A549 (cell line): ENCODE measurements at regions not wholly inside any gene's neighbourhood (a gene's known extent, or its start where the extent isn't known, plus 50 kb on each side); places are given as distances from the start of the nearest gene placed in this dataset.
"Not testable (repeated sequence)": the region's sequence is repeated elsewhere in the genome, so short reads cannot be mapped to it uniquely, and the experiment has no call there.

Source experiments
- MAFK ChIP-seq: fragments of 450-650 bp; IDR thresholded peaks from 2 replicates; pipeline ENCODE4 v1.6.1; 2014; ENCODE audit not compliant: partially characterized antibody
- RAD21 ChIP-seq, 2 experiments: fragments of >200 bp in 1 of 2; sonication (Bioruptor Twin) in 1 of 2; formaldehyde crosslinking in 1 of 2; IDR thresholded peaks in 1 of 2; conservative IDR thresholded peaks in 1 of 2; 2 replicates in 1 of 2; 3 replicates in 1 of 2; pipeline ENCODE4 v1.6.1; 2012 to 2018; ENCODE audit warnings: inconsistent platforms in 1 of 2
- TF ChIP-seq, protein P1 (sequence below): fragments of 450-650 bp; IDR thresholded peaks from 2 replicates; pipeline ENCODE4 v1.6.1; 2014; ENCODE audit warnings: antibody characterized with exemption
- TF ChIP-seq, protein P2 (sequence below): IDR thresholded peaks from 2 replicates; pipeline ENCODE4 v1.6.1; 2012
- TF ChIP-seq, protein P3 (sequence below): fragments of >200 bp; sonication (Bioruptor Twin); formaldehyde crosslinking; IDR thresholded peaks from 3 replicates; pipeline ENCODE4 v1.5.1; 2016
- TF ChIP-seq, protein P4 (sequence below): fragments of 200-600 bp; sonication (generic); IDR thresholded peaks from 2 replicates; pipeline ENCODE4 v1.6.1; 2016; ENCODE audit warnings: antibody characterized with exemption, mild to moderate bottlenecking, moderate library complexity

DNA sequence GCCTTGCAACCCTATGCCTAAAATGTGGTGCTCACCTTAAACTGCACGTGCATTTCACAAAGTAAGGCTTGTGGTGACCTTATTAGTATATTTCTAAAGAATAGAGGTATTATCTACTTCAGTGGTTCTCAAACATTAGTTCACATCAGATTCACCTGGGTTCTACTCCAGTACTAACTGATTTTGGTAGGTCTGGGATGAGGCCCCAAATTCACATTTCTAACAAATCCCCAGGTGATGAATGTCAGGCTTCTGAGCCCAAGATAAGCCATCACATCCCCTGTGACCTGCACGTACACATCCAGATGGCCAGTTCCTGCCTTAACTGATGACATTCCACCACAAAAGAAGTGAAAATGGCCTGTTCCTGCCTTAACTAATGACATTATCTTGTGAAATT lies 329.1 kb upstream of the KCNMB2 start:
- TF ChIP-seq MAFK; RAD21 (conservative IDR thresholded peaks at IDR 0.05 in 1 of 2, IDR thresholded peaks at IDR 0.05 in 1 of 2): not testable (repeated sequence)
- TF ChIP-seq, protein P1, sequence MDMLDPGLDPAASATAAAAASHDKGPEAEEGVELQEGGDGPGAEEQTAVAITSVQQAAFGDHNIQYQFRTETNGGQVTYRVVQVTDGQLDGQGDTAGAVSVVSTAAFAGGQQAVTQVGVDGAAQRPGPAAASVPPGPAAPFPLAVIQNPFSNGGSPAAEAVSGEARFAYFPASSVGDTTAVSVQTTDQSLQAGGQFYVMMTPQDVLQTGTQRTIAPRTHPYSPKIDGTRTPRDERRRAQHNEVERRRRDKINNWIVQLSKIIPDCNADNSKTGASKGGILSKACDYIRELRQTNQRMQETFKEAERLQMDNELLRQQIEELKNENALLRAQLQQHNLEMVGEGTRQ, result not testable (repeated sequence)
- TF ChIP-seq, protein P2, sequence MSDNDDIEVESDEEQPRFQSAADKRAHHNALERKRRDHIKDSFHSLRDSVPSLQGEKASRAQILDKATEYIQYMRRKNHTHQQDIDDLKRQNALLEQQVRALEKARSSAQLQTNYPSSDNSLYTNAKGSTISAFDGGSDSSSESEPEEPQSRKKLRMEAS, result not testable (repeated sequence)
- TF ChIP-seq, protein P3, sequence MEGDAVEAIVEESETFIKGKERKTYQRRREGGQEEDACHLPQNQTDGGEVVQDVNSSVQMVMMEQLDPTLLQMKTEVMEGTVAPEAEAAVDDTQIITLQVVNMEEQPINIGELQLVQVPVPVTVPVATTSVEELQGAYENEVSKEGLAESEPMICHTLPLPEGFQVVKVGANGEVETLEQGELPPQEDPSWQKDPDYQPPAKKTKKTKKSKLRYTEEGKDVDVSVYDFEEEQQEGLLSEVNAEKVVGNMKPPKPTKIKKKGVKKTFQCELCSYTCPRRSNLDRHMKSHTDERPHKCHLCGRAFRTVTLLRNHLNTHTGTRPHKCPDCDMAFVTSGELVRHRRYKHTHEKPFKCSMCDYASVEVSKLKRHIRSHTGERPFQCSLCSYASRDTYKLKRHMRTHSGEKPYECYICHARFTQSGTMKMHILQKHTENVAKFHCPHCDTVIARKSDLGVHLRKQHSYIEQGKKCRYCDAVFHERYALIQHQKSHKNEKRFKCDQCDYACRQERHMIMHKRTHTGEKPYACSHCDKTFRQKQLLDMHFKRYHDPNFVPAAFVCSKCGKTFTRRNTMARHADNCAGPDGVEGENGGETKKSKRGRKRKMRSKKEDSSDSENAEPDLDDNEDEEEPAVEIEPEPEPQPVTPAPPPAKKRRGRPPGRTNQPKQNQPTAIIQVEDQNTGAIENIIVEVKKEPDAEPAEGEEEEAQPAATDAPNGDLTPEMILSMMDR, result not testable (repeated sequence)
- TF ChIP-seq, protein P4, sequence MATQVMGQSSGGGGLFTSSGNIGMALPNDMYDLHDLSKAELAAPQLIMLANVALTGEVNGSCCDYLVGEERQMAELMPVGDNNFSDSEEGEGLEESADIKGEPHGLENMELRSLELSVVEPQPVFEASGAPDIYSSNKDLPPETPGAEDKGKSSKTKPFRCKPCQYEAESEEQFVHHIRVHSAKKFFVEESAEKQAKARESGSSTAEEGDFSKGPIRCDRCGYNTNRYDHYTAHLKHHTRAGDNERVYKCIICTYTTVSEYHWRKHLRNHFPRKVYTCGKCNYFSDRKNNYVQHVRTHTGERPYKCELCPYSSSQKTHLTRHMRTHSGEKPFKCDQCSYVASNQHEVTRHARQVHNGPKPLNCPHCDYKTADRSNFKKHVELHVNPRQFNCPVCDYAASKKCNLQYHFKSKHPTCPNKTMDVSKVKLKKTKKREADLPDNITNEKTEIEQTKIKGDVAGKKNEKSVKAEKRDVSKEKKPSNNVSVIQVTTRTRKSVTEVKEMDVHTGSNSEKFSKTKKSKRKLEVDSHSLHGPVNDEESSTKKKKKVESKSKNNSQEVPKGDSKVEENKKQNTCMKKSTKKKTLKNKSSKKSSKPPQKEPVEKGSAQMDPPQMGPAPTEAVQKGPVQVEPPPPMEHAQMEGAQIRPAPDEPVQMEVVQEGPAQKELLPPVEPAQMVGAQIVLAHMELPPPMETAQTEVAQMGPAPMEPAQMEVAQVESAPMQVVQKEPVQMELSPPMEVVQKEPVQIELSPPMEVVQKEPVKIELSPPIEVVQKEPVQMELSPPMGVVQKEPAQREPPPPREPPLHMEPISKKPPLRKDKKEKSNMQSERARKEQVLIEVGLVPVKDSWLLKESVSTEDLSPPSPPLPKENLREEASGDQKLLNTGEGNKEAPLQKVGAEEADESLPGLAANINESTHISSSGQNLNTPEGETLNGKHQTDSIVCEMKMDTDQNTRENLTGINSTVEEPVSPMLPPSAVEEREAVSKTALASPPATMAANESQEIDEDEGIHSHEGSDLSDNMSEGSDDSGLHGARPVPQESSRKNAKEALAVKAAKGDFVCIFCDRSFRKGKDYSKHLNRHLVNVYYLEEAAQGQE, result not testable (repeated sequence)
